ENCODE measurements at regions not wholly inside any gene's neighbourhood (a gene's known extent, or its start where the extent isn't known, plus 50 kb on each side); places are given as distances from the start of the nearest gene placed in this dataset.

GRCh38 chr3:72411843-72412242 is 436.4 kb downstream of the SHQ1 start:
- no peak for TF ChIP-seq CTCF (IDR thresholded peaks at IDR 0.05)
- TF ChIP-seq POLR2A (IDR thresholded peaks at IDR 0.05): no peak

Data from testis (tissue), 2 donors.